ENCODE measurements at regions not wholly inside any gene's neighbourhood (a gene's known extent, or its start where the extent isn't known, plus 50 kb on each side); places are given as distances from the start of the nearest gene placed in this dataset.

DNA sequence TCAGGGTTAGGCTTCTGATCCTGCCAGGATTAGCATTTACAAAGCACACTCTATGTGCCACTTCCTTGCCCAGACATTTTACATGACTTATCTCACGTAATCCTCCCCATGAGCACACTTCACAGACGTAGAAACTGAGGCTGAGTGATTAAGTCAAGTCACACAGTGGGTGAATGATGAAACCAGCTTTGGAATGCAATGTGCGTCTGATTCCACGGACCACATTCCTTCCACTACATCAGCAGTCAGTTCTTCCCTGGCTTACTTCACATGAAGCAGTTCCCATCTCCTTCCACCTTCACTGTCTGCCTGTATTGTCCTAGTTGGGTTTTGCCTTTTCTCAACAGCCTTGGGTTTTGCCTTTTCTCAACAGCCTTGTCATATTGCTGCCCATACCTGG lies 134.3 kb upstream of the PPARGC1A start:
- BruUV-seq (replicated peaks) = no TSS peak
- intact Hi-C loops (cut with micrococcal nuclease) = no loop called here
- Mint-ChIP-seq H3K4me1 (ENCODE audit: insufficient read depth, unreplicated experiment) (peaks cover 5% of the 10 kb centered on the region), H3K36me3 (ENCODE audit: insufficient read depth, unreplicated experiment) (no peaks in the 10 kb centered on the region), H3K4me3 (ENCODE audit: unreplicated experiment) (no peak overlapping the region), H3K27me3 (ENCODE audit: insufficient read depth, unreplicated experiment) (no peaks in the 10 kb centered on the region), H3K27ac (ENCODE audit: low read depth, unreplicated experiment) (no peak overlapping the region), H3K9me3 (ENCODE audit: unreplicated experiment) (no peaks in the 10 kb centered on the region)
- no peak for TF ChIP-seq CTCF (IDR thresholded peaks at IDR 0.05; ENCODE audit: unreplicated experiment)
- ChIA-PET CTCF (no interaction called here), POLR2A (interaction anchor here (0.6 to 1.3 kb wide), 4 partner anchors 9 to 408 kb away, joined by 3 to 4 read pairs (median 4); no protein-coding TSS in a partner anchor)
- DNase-seq (ENCODE audit: unreplicated experiment) = no peak

- Mint-ChIP-seq H3K27me3 (ENCODE audit: insufficient read depth, unreplicated experiment) (no peaks in the 10 kb centered on the region), H3K27ac (ENCODE audit: low read depth, unreplicated experiment) (no peak overlapping the region), H3K36me3 (ENCODE audit: insufficient read depth, unreplicated experiment) (no peaks in the 10 kb centered on the region), H3K9me3 (ENCODE audit: unreplicated experiment) (peaks cover 7% of the 10 kb centered on the region), H3K4me1 (ENCODE audit: insufficient read depth, unreplicated experiment) (peaks cover 16% of the 10 kb centered on the region), H3K4me3 (ENCODE audit: unreplicated experiment) (no peak overlapping the region)
- intact Hi-C loops (cut with micrococcal nuclease) = no loop called here
- ChIA-PET CTCF (interaction anchor here (0.6 kb wide), 1 partner anchor 12 kb away, joined by 3 read pairs; no protein-coding TSS in a partner anchor), POLR2A (no interaction called here)
- no TSS peak for BruUV-seq (replicated peaks)
- TF ChIP-seq CTCF (IDR thresholded peaks at IDR 0.05; ENCODE audit: unreplicated experiment) = no peak
- no peak for DNase-seq (ENCODE audit: unreplicated experiment)
Measured at GRCh38 chr4:24015782-24016181, 125.9 kb upstream of the PPARGC1A start.

DNA sequence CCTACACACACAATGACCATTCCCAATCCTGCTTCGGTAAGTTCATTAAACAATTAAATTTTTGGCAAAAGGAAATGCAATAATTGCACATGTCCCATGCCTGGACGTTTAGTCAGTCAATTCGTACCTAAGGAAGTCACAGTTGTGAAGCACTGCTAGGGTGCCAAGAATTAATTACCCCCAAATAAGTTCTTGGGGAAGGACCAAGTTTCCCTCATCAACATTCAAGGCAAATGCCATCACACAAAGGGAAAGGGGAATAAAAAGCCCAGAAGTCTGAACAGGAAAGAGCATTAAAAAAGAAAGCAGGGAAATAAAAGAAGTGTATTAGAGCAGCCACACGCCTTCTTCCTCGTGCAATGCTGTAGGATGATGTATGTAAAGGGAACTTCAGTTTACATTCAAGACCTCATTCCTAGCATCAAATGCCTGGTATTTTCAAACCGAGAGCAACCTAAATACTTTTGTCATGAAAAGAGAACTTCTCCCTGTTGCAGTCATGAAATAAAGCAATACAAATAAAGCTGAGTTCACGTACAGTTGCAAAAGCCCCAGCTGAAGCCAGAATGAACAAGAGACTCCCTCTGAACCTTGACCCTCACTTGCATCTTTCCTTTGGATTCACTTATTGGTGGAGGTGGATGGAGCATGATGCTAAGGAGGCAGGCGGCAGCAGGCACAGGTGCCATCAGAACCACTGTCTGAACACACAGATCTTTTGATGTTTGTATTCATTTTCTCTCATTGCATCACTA lies 124.0 kb upstream of the PPARGC1A start:
- Mint-ChIP-seq H3K4me1 (ENCODE audit: insufficient read depth, unreplicated experiment) (peaks cover 10% of the 10 kb centered on the region), H3K9me3 (ENCODE audit: unreplicated experiment) (peaks cover 7% of the 10 kb centered on the region), H3K27ac (ENCODE audit: low read depth, unreplicated experiment) (no peak overlapping the region), H3K36me3 (ENCODE audit: insufficient read depth, unreplicated experiment) (no peaks in the 10 kb centered on the region), H3K27me3 (ENCODE audit: insufficient read depth, unreplicated experiment) (no peaks in the 10 kb centered on the region), H3K4me3 (ENCODE audit: unreplicated experiment) (no peak overlapping the region)
- no TSS peak for BruUV-seq (replicated peaks)
- CTCF ChIA-PET = interaction anchor here (0.6 kb wide), 1 partner anchor 44 kb away, joined by 3 read pairs; no protein-coding TSS in a partner anchor
- TF ChIP-seq CTCF (IDR thresholded peaks at IDR 0.05; ENCODE audit: unreplicated experiment) = no peak
- POLR2A ChIA-PET = no interaction called here
- no peak for DNase-seq (ENCODE audit: unreplicated experiment)
- intact Hi-C loops (cut with micrococcal nuclease) = no loop called here

DNA sequence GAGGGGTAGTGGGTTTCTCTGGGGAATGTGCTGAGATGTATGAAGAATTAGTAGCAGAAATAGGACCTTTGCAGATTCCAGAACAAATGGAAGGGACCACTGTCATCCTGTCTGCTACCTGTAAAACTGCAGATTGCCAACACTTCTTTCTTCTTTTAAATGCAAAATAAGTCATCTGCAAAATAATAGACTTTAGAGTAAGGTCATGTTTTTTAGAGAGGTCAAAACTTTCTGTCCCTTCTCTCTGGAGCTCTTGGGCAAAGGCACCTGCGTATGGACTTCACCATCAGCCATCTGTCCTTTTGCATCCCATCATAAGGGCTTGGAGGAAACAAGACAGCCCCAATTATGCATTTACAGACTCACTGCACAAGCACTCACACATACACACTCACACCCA lies 121.1 kb upstream of the PPARGC1A start:
- Mint-ChIP-seq H3K27me3 (ENCODE audit: insufficient read depth, unreplicated experiment) (no peaks in the 10 kb centered on the region), H3K36me3 (ENCODE audit: insufficient read depth, unreplicated experiment) (no peaks in the 10 kb centered on the region), H3K27ac (ENCODE audit: low read depth, unreplicated experiment) (no peak overlapping the region), H3K9me3 (ENCODE audit: unreplicated experiment) (peaks cover 7% of the 10 kb centered on the region), H3K4me3 (ENCODE audit: unreplicated experiment) (no peak overlapping the region), H3K4me1 (ENCODE audit: insufficient read depth, unreplicated experiment) (peaks cover 10% of the 10 kb centered on the region)
- POLR2A ChIA-PET = interaction anchor here (0.6 kb wide), 1 partner anchor 405 kb away, joined by 4 read pairs; no protein-coding TSS in a partner anchor
- CTCF ChIA-PET = no interaction called here
- no TSS peak for BruUV-seq (replicated peaks)
- intact Hi-C loops (cut with micrococcal nuclease) = no loop called here
- TF ChIP-seq CTCF (IDR thresholded peaks at IDR 0.05; ENCODE audit: unreplicated experiment) = no peak
- DNase-seq (ENCODE audit: unreplicated experiment) = no peak
